Vagina (tissue), 2 donors: ENCODE measurements at regions not wholly inside any gene's neighbourhood (a gene's known extent, or its start where the extent isn't known, plus 50 kb on each side); places are given as distances from the start of the nearest gene placed in this dataset.

Experiments used
- DNase-seq, 2 donors: peaks; one replicate each; pipeline ENCODE4 v3.0.0-alpha.2; 2017; ENCODE audit errors: extremely low spot score in 2 of 2
- H3K27ac ChIP-seq: fragments of 200-600 bp; sonication (generic); one replicate; pipeline ENCODE4 v1.5.1; 2019
- H3K27me3 ChIP-seq: fragments of 200-600 bp; sonication (generic); one replicate; pipeline ENCODE4 v1.5.1; 2019
- H3K36me3 ChIP-seq, 2 donors: fragments of 200-600 bp; sonication (generic); one replicate each; pipeline ENCODE4 v1.5.1; 2017 to 2019
- H3K4me1 ChIP-seq: fragments of 200-600 bp; sonication (generic); one replicate; pipeline ENCODE4 v1.5.1; 2019
- H3K4me3 ChIP-seq, 2 donors: fragments of 200-600 bp; sonication (generic); 1 replicate in 1 of 2; 2 replicates in 1 of 2; pipeline ENCODE4 v1.5.1; 2016 to 2019
- H3K9me3 ChIP-seq: fragments of 200-600 bp; sonication (generic); one replicate; pipeline ENCODE4 v1.5.1; 2019
- POLR2A ChIP-seq, 2 donors: fragments of 450-650 bp; IDR thresholded peaks; one replicate each; pipeline ENCODE4 v1.6.1; 2017; ENCODE audit warnings: antibody characterized with exemption in 2 of 2, mild to moderate bottlenecking in 2 of 2, moderate library complexity in 2 of 2
- POLR2AphosphoS5 ChIP-seq, 2 donors: sonication (generic); formaldehyde crosslinking; IDR thresholded peaks; one replicate each; pipeline ENCODE4 v1.9.0; 2017; ENCODE audit warnings: antibody characterized with exemption in 2 of 2, mild to moderate bottlenecking in 2 of 2, low read depth in 1 of 2; ENCODE audit not compliant: insufficient read depth in 1 of 2
- intact Hi-C: fragments of 100-400 bp; cut with DNase I; formaldehyde crosslinking; loops from one replicate; pipeline ENCODE4 v1.15.1; 2023
- TF ChIP-seq, protein P1 (sequence below), 3 experiments: fragments of 450-650 bp in 2 of 3; fragments of 200-600 bp in 1 of 3; sonication (generic) in 1 of 3; IDR thresholded peaks; one replicate each; pipeline ENCODE4 v1.5.1; 2017 to 2019; ENCODE audit warnings: antibody characterized with exemption in 3 of 3, mild to moderate bottlenecking in 2 of 3, moderate library complexity in 2 of 3

DNA sequence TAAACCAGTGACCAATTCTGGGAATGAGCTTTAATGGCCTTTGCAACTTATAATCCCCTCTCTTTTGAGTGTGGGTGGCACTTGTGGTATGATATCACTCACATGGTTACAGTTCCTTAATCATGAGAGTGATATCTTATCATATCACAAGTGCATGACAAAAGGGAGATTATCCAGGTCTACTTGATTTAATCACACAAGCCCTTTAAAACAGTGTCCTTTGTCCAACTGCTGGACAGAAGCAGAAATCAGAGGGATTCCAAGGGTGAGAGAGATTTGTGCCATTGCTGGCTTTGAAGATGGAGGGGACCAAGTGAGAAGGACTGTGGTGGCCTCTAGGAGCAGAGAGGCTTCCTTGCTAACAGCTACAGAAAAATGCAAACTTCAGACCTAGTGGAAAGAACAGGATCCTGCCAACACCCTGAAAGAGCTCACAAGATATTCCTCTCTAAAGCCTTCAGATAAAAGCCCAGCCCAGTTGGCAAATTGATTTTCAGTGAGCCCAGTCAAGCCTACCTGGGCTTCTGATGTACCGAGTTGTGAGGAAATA lies 279.0 kb upstream of the TLE4 start:
- Histone ChIP-seq H3K4me3 (no peak overlapping the region), H3K4me1 (no peaks in the 10 kb centered on the region), H3K27ac (no peak overlapping the region), H3K27me3 (no peaks in the 10 kb centered on the region), H3K9me3 (no peaks in the 10 kb centered on the region), H3K36me3 (no peaks in the 10 kb centered on the region)
- intact Hi-C loops, result no loop called here
- no peak for TF ChIP-seq POLR2A (IDR thresholded peaks at IDR 0.05)
- TF ChIP-seq, protein P1, sequence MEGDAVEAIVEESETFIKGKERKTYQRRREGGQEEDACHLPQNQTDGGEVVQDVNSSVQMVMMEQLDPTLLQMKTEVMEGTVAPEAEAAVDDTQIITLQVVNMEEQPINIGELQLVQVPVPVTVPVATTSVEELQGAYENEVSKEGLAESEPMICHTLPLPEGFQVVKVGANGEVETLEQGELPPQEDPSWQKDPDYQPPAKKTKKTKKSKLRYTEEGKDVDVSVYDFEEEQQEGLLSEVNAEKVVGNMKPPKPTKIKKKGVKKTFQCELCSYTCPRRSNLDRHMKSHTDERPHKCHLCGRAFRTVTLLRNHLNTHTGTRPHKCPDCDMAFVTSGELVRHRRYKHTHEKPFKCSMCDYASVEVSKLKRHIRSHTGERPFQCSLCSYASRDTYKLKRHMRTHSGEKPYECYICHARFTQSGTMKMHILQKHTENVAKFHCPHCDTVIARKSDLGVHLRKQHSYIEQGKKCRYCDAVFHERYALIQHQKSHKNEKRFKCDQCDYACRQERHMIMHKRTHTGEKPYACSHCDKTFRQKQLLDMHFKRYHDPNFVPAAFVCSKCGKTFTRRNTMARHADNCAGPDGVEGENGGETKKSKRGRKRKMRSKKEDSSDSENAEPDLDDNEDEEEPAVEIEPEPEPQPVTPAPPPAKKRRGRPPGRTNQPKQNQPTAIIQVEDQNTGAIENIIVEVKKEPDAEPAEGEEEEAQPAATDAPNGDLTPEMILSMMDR (IDR thresholded peaks at IDR 0.05), result no peak
- TF ChIP-seq POLR2AphosphoS5 (IDR thresholded peaks at IDR 0.05; ENCODE audit: insufficient read depth in 1 of 2, low read depth in 1 of 2), result no peak
- no peak for DNase-seq

DNA sequence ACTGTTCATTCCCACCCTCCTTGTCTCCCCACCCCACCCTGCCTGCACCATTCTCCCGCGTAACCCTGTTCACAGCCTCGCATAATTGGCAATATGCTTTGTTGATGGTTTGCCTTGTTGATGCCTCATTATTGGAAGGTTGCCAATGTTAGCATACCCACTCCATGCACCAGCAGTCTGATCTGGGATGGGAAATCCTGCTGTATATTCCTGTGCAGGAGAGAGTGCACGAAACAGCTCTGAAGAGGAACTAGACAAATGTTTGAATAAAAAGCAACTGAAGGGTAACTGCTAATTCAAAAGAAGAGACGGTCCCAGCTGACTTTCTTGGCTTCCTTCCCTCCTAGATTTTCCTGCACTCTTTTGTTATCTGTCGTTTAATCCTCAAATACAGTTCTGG lies 271.7 kb upstream of the TLE4 start:
- DNase-seq, result no peak
- Histone ChIP-seq H3K9me3 (no peaks in the 10 kb centered on the region), H3K4me1 (no peaks in the 10 kb centered on the region), H3K4me3 (no peak overlapping the region), H3K36me3 (no peaks in the 10 kb centered on the region), H3K27ac (no peak overlapping the region), H3K27me3 (no peaks in the 10 kb centered on the region)
- TF ChIP-seq POLR2A (IDR thresholded peaks at IDR 0.05) (no peak), POLR2AphosphoS5 (IDR thresholded peaks at IDR 0.05; ENCODE audit: insufficient read depth in 1 of 2, low read depth in 1 of 2) (no peak)
- TF ChIP-seq, protein P1 (IDR thresholded peaks at IDR 0.05), result no peak
- intact Hi-C loops, result no loop called here

DNA sequence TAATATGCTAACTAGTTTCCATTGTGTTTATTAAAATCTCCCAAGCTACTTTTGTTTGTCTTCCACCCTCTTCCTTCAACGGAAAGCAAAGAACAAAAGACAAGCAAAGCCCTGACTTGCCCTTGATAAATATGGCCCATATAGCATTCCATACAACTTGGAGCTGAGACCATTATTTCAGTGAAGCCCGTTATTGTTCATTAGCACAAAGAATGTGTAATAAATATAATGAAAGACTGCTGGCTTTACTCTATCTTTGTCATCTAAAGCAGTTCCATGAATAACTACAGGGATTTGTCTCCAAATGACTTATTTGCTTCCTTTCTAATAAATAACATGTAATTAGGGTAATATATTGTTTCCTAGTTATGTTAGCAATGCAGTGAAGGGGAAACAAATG lies 270.7 kb upstream of the TLE4 start:
- Histone ChIP-seq H3K27me3 (no peaks in the 10 kb centered on the region), H3K36me3 (no peaks in the 10 kb centered on the region), H3K4me3 (no peak overlapping the region), H3K27ac (no peak overlapping the region), H3K9me3 (no peaks in the 10 kb centered on the region), H3K4me1 (no peaks in the 10 kb centered on the region)
- intact Hi-C loops, result no loop called here
- TF ChIP-seq POLR2A (IDR thresholded peaks at IDR 0.05), result no peak
- no peak for TF ChIP-seq POLR2AphosphoS5 (IDR thresholded peaks at IDR 0.05; ENCODE audit: insufficient read depth in 1 of 2, low read depth in 1 of 2)
- TF ChIP-seq, protein P1 (IDR thresholded peaks at IDR 0.05), result no peak
- DNase-seq, result no peak

- TF ChIP-seq, protein P1 (IDR thresholded peaks at IDR 0.05), result no peak
- TF ChIP-seq POLR2A (IDR thresholded peaks at IDR 0.05), result no peak
- no peak for TF ChIP-seq POLR2AphosphoS5 (IDR thresholded peaks at IDR 0.05; ENCODE audit: insufficient read depth in 1 of 2, low read depth in 1 of 2)
- Histone ChIP-seq H3K36me3 (no peaks in the 10 kb centered on the region), H3K4me3 (no peak overlapping the region), H3K27ac (no peak overlapping the region), H3K27me3 (no peaks in the 10 kb centered on the region), H3K4me1 (no peaks in the 10 kb centered on the region), H3K9me3 (no peaks in the 10 kb centered on the region)
- no peak for DNase-seq
- intact Hi-C loops, result no loop called here
Measured at GRCh38 chr9:79301551-79302391, 270.0 kb upstream of the TLE4 start.

DNA sequence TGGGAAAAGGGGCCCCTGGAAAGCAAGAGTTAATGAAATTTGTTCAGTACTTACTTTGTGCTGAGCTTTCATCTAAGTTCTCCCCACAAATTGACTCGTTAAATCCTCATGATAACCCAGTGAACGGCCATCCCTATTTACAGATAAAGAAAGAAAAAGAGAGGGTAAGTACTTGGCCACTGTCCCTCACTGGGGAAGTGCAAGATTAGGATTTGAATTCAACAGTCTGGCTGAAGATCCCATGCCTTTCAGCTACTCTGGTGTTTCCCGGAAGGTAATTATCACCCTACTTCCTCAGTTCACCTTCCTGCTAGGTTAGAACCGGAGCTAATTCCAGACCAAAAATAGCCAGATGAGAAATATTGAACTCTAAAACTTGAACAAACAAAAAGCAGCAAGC lies 269.2 kb upstream of the TLE4 start:
- TF ChIP-seq POLR2A (IDR thresholded peaks at IDR 0.05), result no peak
- TF ChIP-seq POLR2AphosphoS5 (IDR thresholded peaks at IDR 0.05; ENCODE audit: insufficient read depth in 1 of 2, low read depth in 1 of 2), result no peak
- TF ChIP-seq, protein P1 (IDR thresholded peaks at IDR 0.05), result no peak
- Histone ChIP-seq H3K4me1 (no peaks in the 10 kb centered on the region), H3K9me3 (no peaks in the 10 kb centered on the region), H3K27me3 (no peaks in the 10 kb centered on the region), H3K4me3 (no peak overlapping the region), H3K36me3 (no peaks in the 10 kb centered on the region), H3K27ac (no peak overlapping the region)
- intact Hi-C loops, result no loop called here
- DNase-seq, result no peak
